Stomach (tissue), 8 donors: ENCODE measurements at regions not wholly inside any gene's neighbourhood (a gene's known extent, or its start where the extent isn't known, plus 50 kb on each side); places are given as distances from the start of the nearest gene placed in this dataset.
A peak's percentile ranks its signal among the peaks of the same experiment; 100 is the strongest.

ENCODE experiments used
- DNase-seq, 2 donors: peaks; one replicate each; pipeline versions ENCODE4 v3.0.0 to v3.0.0-alpha.2; 2013 to 2019
- H3K27ac ChIP-seq, 5 donors: fragments of 200-600 bp in 4 of 5; sonication (generic) in 4 of 5; one replicate each; pipeline ENCODE4 v1.5.1; 2013 to 2019; ENCODE audit warnings: mild to moderate bottlenecking in 1 of 5, moderate library complexity in 1 of 5
- H3K27me3 ChIP-seq, 3 donors: fragments of 200-600 bp; sonication (generic); one replicate each; pipeline ENCODE4 v1.5.1; 2017 to 2019; ENCODE audit warnings: mixed run types in 1 of 3
- H3K36me3 ChIP-seq, 4 donors: fragments of 200-600 bp; sonication (generic); 1 replicate in 3 of 4; 2 replicates in 1 of 4; pipeline ENCODE4 v1.5.1; 2016 to 2019
- H3K4me1 ChIP-seq, 4 donors: fragments of 200-600 bp; sonication (generic); one replicate each; pipeline ENCODE4 v1.5.1; 2016 to 2019
- H3K4me3 ChIP-seq, 4 donors: fragments of 200-600 bp; sonication (generic) in 3 of 4; one replicate each; pipeline ENCODE4 v1.5.1; 2016 to 2019; ENCODE audit warnings: mild to moderate bottlenecking in 1 of 4
- H3K9me3 ChIP-seq, 4 donors: fragments of 200-600 bp; sonication (generic); one replicate each; pipeline ENCODE4 v1.5.1; 2016 to 2019
- EP300 ChIP-seq: sonication (generic); formaldehyde crosslinking; IDR thresholded peaks from one replicate; pipeline ENCODE4 v1.6.1; 2017; ENCODE audit warnings: antibody characterized with exemption
- POLR2A ChIP-seq, 4 donors: fragments of 450-650 bp; IDR thresholded peaks; one replicate each; pipeline ENCODE4 v1.6.1; 2016; ENCODE audit warnings: antibody characterized with exemption in 4 of 4, control low read depth in 2 of 4, mild to moderate bottlenecking in 1 of 4, moderate library complexity in 1 of 4
- POLR2AphosphoS5 ChIP-seq, 3 donors: sonication (generic); formaldehyde crosslinking; IDR thresholded peaks; one replicate each; pipeline ENCODE4 v1.6.1; 2016; ENCODE audit warnings: antibody characterized with exemption in 3 of 3
- WGBS, 5 donors: extraction: QIAGEN DNeasy Blood & Tissue Kit in 3 of 5; methylation state at CpG; one replicate each; pipeline versions ENCODE4 v1.1.5 to v1.1.7; 2013 to 2018; 5-methylcytosine and 5-hydroxymethylcytosine counted together
- intact Hi-C: fragments of 100-400 bp; cut with DNase I; formaldehyde crosslinking; loops from one replicate; pipeline ENCODE4 v1.15.1; 2023; ENCODE audit warnings: low total_unique reads
- TF ChIP-seq, protein P1 (sequence below), 7 experiments: fragments of 450-650 bp in 4 of 7; fragments of 200-600 bp in 3 of 7; sonication (generic) in 3 of 7; IDR thresholded peaks; one replicate each; pipeline ENCODE4 v1.5.1; 2016 to 2019; ENCODE audit warnings: antibody characterized with exemption in 7 of 7, control low read depth in 2 of 7, mild to moderate bottlenecking in 1 of 7
- donor health status: healthy with polysubstance abuse.
- donor health status: Bipolar disorder and iron deficiency.
- donor health status: healthy.

- no peak for TF ChIP-seq POLR2AphosphoS5 (IDR thresholded peaks at IDR 0.05)
- TF ChIP-seq EP300 = no peak
- TF ChIP-seq, protein P1, sequence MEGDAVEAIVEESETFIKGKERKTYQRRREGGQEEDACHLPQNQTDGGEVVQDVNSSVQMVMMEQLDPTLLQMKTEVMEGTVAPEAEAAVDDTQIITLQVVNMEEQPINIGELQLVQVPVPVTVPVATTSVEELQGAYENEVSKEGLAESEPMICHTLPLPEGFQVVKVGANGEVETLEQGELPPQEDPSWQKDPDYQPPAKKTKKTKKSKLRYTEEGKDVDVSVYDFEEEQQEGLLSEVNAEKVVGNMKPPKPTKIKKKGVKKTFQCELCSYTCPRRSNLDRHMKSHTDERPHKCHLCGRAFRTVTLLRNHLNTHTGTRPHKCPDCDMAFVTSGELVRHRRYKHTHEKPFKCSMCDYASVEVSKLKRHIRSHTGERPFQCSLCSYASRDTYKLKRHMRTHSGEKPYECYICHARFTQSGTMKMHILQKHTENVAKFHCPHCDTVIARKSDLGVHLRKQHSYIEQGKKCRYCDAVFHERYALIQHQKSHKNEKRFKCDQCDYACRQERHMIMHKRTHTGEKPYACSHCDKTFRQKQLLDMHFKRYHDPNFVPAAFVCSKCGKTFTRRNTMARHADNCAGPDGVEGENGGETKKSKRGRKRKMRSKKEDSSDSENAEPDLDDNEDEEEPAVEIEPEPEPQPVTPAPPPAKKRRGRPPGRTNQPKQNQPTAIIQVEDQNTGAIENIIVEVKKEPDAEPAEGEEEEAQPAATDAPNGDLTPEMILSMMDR (IDR thresholded peaks at IDR 0.05) = no peak
- no peak for TF ChIP-seq POLR2A (IDR thresholded peaks at IDR 0.05)
- peaks cover 0 to 7% (median 0%) of the 10 kb centered on the region in 4 donors for H3K9me3 ChIP-seq
- no peaks in the 10 kb centered on the region for H3K36me3 ChIP-seq
- H3K4me1 ChIP-seq = no peaks in the 10 kb centered on the region
- intact Hi-C loops = no loop called here
- no peak for DNase-seq
- WGBS, 5 donors = 75 to 94% (median 88%) methylated on average over 3 of the region's 3 CpGs
- H3K4me3 ChIP-seq = no peak overlapping the region
- H3K27me3 ChIP-seq = peaks cover 0 to 9% (median 0%) of the 10 kb centered on the region in 3 donors
- H3K27ac ChIP-seq = no peak overlapping the region
These were observed 484.2 kb downstream of the ZNF536 start for GRCh38 chr19:30856376-30856775.

GRCh38 chr19:30855442-30855841 lies 483.3 kb downstream of the ZNF536 start:
- 53 to 75% (median 64%) methylated on average over 4 to 6 of the region's 6 CpGs for WGBS, 5 donors
- Histone ChIP-seq H3K36me3 (no peaks in the 10 kb centered on the region), H3K9me3 (peaks cover 0 to 7% (median 0%) of the 10 kb centered on the region in 4 donors), H3K27ac (no peak overlapping the region), H3K27me3 (peaks cover 0 to 9% (median 0%) of the 10 kb centered on the region in 3 donors), H3K4me3 (no peak overlapping the region), H3K4me1 (no peaks in the 10 kb centered on the region)
- intact Hi-C loops = no loop called here
- peak in 1 of 2 donors; percentile 26 for DNase-seq
- TF ChIP-seq, protein P1 (IDR thresholded peaks at IDR 0.05) = no peak
- TF ChIP-seq POLR2A (IDR thresholded peaks at IDR 0.05) (no peak), POLR2AphosphoS5 (IDR thresholded peaks at IDR 0.05) (no peak), EP300 (no peak)

DNA sequence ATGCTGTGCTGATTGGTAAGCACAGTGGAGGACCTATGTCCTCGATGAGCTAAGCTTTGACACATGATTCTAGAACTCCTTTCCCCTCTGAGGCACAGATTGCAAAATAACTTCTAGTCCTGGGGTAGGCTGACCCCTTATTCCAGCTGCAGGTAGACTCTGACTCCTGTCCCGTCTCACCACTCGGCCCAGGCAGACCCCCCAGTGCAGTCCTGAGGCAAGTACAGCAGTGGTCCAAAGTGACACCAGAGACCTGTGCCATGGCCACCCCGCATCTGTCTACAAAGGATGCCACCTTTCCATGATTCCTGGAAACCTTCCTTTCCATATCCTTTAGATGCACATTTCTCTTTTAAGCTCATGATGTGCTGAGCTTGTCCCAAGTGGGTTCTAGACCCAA lies 482.5 kb downstream of the ZNF536 start:
- H3K27ac ChIP-seq = no peak overlapping the region
- whole genome bisulfite sequencing, 5 donors = 80 to 94% (median 85%) methylated on average over 4 of the region's 4 CpGs
- no peak for DNase-seq
- H3K36me3 ChIP-seq = no peaks in the 10 kb centered on the region
- no peak overlapping the region for H3K4me3 ChIP-seq
- peaks cover 0 to under 1% (median 0%) of the 10 kb centered on the region in 4 donors for H3K9me3 ChIP-seq
- no peak for TF ChIP-seq EP300
- TF ChIP-seq, protein P1 (IDR thresholded peaks at IDR 0.05) = no peak
- no peak for TF ChIP-seq POLR2AphosphoS5 (IDR thresholded peaks at IDR 0.05)
- no peak for TF ChIP-seq POLR2A (IDR thresholded peaks at IDR 0.05)
- H3K27me3 ChIP-seq = peaks cover 0 to 5% (median 0%) of the 10 kb centered on the region in 3 donors
- H3K4me1 ChIP-seq = no peaks in the 10 kb centered on the region
- intact Hi-C loops = no loop called here

DNA sequence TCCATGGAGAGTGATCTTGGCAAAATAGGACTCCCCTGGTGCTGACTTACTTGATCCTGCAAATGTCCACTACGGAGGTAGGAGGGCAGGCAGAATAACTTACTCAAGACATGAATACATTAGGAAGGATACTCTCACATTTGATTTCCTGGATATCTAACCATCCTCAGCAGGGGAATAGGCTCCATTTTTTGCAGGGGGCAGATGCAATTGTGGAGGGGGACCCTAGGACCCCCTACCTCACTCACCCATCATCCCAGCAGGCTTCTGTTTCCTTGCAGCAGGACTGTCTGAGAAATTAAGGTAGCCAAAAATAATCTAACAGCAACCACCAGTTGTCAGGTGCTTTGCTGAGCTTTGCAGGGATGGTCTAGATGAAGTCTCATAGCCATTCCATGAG lies 482.0 kb downstream of the ZNF536 start:
- intact Hi-C loops = no loop called here

More for the DNA sequence above, 482.0 kb downstream of the ZNF536 start:
- TF ChIP-seq EP300 (no peak), POLR2A (IDR thresholded peaks at IDR 0.05) (no peak), POLR2AphosphoS5 (IDR thresholded peaks at IDR 0.05) (no peak)
- TF ChIP-seq, protein P1 (IDR thresholded peaks at IDR 0.05) = no peak
- H3K27me3 ChIP-seq = peaks cover 0 to under 1% (median 0%) of the 10 kb centered on the region in 3 donors
- no peaks in the 10 kb centered on the region for H3K9me3 ChIP-seq
- no peak overlapping the region for H3K27ac ChIP-seq
- H3K4me1 ChIP-seq = no peaks in the 10 kb centered on the region
- 86 to 100% (median 95%) methylated on average over 1 of the region's 1 CpG for WGBS, 5 donors
- no peaks in the 10 kb centered on the region for H3K36me3 ChIP-seq
- no peak overlapping the region for H3K4me3 ChIP-seq
- no peak for DNase-seq
